Tibial artery (tissue), 4 donors: ENCODE measurements at regions not wholly inside any gene's neighbourhood (a gene's known extent, or its start where the extent isn't known, plus 50 kb on each side); places are given as distances from the start of the nearest gene placed in this dataset.
"Not testable (repeated sequence)": the region's sequence is repeated elsewhere in the genome, so short reads cannot be mapped to it uniquely, and the experiment has no call there.

Source experiments
- DNase-seq, 2 donors: peaks; one replicate each; pipeline ENCODE4 v3.0.0-alpha.2; 2019
- H3K27ac ChIP-seq, 2 donors: fragments of 200-600 bp; sonication (generic) in 1 of 2; 1 replicate in 1 of 2; 2 replicates in 1 of 2; pipeline ENCODE4 v1.5.1; 2018 to 2019; ENCODE audit warnings: mild to moderate bottlenecking in 1 of 2
- H3K27me3 ChIP-seq, 2 donors: fragments of 200-600 bp; sonication (generic) in 1 of 2; one replicate each; pipeline versions ENCODE4 v1.5.1 to v1.6.0; 2016 to 2019
- H3K36me3 ChIP-seq, 3 donors: fragments of 200-600 bp; sonication (generic) in 2 of 3; one replicate each; pipeline ENCODE4 v1.5.1; 2016 to 2019; ENCODE audit warnings: mild to moderate bottlenecking in 2 of 3
- H3K4me1 ChIP-seq, 4 donors: fragments of 200-600 bp; sonication (generic) in 2 of 4; 1 replicate in 3 of 4; 2 replicates in 1 of 4; pipeline ENCODE4 v1.5.1; 2016 to 2019
- H3K4me3 ChIP-seq, 2 donors: fragments of 200-600 bp; sonication (generic) in 1 of 2; 1 replicate in 1 of 2; 2 replicates in 1 of 2; pipeline ENCODE4 v1.5.1; 2018 to 2019; ENCODE audit warnings: mild to moderate bottlenecking in 2 of 2
- H3K9me3 ChIP-seq, 3 donors: fragments of 200-600 bp; sonication (generic) in 1 of 3; one replicate each; pipeline ENCODE4 v1.5.1; 2016 to 2019
- intact Hi-C: fragments of 100-400 bp; cut with DNase I; formaldehyde crosslinking; loops from one replicate; pipeline ENCODE4 v1.15.0; 2023; ENCODE audit warnings: low total_unique reads

GRCh38 chr7:65545465-65546161 is 172.0 kb downstream of the ZNF92 start:
- H3K4me1 ChIP-seq, H3K36me3 ChIP-seq, H3K9me3 ChIP-seq, H3K27ac ChIP-seq, intact Hi-C loops, H3K4me3 ChIP-seq, H3K27me3 ChIP-seq, DNase-seq: not testable (repeated sequence)

DNA sequence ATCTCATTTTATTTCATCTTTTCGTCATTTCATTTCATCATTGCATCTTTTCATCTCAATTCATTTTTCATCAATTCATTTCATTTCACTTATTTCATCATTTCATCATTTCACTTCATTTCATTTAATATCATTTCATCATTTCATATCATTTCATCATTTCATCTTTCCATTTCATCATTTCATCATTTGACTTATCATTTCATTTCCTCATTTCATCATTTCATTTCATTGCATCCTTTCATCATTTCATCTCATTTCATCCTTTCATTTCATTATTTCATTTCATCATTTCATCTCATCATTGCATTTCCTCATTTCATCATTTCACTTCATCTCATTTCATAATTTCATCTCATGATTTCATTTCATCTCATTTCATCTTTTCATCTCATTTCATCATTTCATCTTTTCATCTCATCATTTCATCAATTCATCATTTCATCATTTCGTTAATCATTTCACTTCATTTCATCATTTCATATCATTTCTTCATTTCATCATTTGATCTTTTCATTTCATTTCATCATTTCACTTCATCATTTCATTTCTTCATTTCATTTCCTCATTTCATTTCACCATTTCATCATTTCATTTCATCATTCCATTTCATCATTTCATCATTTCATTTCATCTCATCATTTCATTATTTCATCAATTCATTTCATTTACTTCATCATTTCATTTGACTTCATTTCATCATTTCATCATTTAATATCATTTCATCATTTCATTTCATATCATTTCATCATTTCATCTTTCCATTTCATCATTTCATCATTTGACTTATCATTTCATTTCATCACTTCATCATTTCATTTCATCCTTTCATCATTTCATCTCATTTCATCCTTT is 176.2 kb downstream of the ZNF92 start:
- H3K4me1 ChIP-seq, H3K9me3 ChIP-seq, H3K27me3 ChIP-seq, H3K4me3 ChIP-seq, DNase-seq, H3K27ac ChIP-seq, intact Hi-C loops, H3K36me3 ChIP-seq: not testable (repeated sequence)

DNA sequence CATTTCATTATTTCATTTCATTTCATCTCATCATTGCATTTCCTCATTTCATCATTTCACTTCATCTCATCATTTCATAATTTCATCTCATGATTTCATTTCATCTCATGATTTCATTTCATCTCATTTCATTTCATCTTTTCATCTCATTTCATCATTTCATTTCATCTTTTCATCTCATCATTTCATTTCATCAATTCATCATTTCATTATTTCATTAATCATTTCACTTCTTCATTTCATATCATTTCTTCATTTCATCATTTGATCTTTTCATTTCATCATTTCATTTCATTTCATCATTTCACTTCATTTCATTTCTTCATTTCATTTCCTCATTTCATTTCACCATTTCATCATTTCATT is 176.8 kb downstream of the ZNF92 start:
- H3K4me1 ChIP-seq, DNase-seq, H3K27me3 ChIP-seq, H3K36me3 ChIP-seq, H3K9me3 ChIP-seq, H3K27ac ChIP-seq, intact Hi-C loops, H3K4me3 ChIP-seq: not testable (repeated sequence)

DNA sequence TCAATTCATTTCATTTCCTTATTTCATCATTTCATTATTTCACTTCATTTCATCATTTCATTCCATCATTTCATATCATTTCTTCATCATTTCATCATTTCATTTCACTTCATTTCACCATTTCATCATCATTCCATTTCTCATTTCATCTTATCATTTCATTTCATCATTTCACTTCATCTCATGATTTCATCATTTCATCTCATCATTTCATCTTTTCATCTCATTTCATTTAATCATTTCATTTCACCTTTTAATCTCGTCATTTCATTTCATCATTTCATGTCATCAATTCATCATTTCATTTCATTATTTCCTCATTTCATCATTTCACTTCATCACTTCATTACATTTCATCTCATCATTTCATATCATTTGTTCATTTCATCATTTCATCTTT is 177.4 kb downstream of the ZNF92 start:
- H3K27me3 ChIP-seq, intact Hi-C loops, DNase-seq, H3K36me3 ChIP-seq, H3K27ac ChIP-seq, H3K4me3 ChIP-seq, H3K4me1 ChIP-seq, H3K9me3 ChIP-seq: not testable (repeated sequence)

DNA sequence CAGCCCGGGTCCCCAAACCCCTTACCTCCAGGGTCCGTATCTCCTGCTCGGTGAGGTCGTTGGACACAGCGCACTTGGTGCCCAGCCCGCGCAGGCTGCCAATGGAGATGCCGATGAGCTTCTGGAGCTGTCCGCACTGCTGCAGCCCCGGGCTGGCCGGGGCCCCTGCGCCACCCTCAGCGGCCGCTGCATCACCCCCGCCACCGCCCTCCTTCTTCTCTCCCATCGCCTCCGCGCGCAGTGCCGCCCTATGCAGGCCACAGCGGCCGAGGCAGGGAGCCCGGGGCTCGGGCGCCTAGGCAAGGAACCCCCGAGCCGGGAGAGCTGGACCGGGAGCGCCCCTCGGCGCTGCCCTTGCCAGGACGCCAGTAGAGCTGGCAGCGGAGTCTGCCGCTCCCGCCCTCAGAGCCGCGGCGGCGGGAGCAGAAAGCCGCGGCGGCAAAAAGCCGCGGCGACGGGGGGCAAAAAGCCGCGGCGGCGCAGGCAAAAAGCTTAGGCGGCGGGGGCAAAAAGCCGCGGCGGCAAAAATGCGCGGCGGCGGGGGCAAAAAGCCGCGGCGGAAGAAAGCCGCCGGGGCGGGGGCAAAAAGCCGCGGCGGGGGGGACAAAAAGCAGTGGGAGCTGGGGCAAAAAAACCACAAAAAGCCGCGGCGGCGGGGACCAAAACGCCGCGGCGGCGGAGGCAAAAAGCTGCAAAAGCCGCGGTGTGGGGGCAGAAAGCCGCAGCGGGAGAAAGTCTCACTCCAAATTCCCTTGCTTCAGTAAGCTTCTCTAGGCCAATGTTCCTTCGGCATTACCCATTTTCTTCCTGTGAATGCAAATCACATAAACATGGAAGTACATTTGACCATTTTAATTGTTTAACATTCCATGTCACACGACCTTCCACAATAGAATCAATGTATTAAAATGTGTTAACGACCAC is 181.2 kb downstream of the ZNF92 start:
- H3K4me3 ChIP-seq, DNase-seq, H3K27me3 ChIP-seq, H3K36me3 ChIP-seq, H3K27ac ChIP-seq, H3K9me3 ChIP-seq, intact Hi-C loops, H3K4me1 ChIP-seq: not testable (repeated sequence)

- peak in 1 of 2 donors; percentile 33 for DNase-seq
- H3K27me3 ChIP-seq, H3K4me3 ChIP-seq, H3K9me3 ChIP-seq, intact Hi-C loops, H3K27ac ChIP-seq, H3K4me1 ChIP-seq, H3K36me3 ChIP-seq: not testable (repeated sequence)
Measured at GRCh38 chr7:65558584-65558983, 184.9 kb downstream of the ZNF92 start.

DNA sequence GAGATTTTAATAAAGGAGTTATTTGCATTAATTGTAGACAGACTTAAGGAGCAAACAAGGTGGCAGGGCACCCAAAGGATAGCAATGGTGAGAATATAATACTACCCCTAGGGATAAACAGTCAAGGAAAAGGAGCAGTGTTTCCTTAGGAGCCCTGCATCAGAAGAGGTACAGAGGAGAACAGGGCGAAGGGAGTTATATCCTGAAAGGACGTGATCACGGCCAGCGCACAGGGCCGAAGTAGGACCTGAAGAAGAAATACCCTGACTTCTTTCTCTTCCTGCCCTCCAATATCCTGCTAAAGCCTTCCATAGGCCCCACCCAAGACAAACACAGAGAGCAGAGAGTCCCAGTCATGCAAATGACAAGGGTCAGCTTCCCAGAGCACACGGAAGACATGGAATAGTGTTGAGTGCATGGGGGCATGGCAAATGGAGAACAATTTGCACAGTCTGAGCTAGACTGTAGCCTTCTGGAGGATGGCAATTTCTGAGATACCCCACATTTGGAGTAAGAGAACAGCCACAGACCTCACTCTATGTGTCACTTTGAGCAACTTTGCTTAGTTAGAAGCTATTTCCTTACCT is 188.2 kb downstream of the ZNF92 start:
- DNase-seq, H3K4me1 ChIP-seq, H3K27ac ChIP-seq, intact Hi-C loops, H3K27me3 ChIP-seq, H3K9me3 ChIP-seq, H3K36me3 ChIP-seq, H3K4me3 ChIP-seq: not testable (repeated sequence)

DNA sequence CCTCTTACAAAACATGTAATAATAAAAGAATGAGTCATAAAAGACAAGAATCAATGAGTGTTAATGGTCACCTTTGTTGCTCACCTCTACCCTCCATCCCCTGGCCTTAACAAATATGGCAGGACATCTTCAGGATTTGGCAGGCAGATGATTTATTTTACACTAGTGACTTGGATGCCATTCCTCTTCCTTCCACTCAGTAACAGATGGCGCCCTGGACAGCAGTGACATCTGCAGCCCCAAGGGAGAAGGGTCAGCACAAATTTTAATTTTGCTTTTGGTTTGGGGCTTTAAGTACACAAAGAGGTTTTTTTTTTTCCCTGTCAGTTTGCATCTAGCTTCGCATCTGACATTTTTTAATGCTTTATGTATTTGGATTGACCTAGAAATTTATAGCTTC is 188.9 kb downstream of the ZNF92 start:
- H3K36me3 ChIP-seq, H3K27ac ChIP-seq, intact Hi-C loops, DNase-seq, H3K4me1 ChIP-seq, H3K27me3 ChIP-seq, H3K4me3 ChIP-seq, H3K9me3 ChIP-seq: not testable (repeated sequence)

DNA sequence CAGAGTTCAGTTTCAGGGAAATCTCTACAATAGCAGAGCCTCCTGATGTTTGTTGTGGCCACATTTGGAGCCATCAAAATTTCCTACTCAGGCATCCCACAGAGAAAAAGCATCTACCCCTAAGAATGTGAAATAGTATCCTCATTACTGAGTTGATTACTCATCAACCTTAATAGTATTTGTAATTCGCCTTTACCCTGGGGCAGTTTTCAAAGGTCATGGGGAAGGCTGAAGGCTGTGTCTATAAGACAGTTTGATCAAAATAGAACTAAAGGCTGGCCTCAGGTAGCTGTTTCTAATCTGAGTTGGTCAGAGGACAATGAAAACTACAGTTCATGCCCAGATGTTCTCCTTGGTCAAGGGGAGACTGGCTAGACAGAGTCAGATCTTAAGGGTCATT is 189.7 kb downstream of the ZNF92 start:
- intact Hi-C loops, H3K4me1 ChIP-seq, H3K27ac ChIP-seq, H3K36me3 ChIP-seq, DNase-seq, H3K9me3 ChIP-seq, H3K4me3 ChIP-seq, H3K27me3 ChIP-seq: not testable (repeated sequence)

DNA sequence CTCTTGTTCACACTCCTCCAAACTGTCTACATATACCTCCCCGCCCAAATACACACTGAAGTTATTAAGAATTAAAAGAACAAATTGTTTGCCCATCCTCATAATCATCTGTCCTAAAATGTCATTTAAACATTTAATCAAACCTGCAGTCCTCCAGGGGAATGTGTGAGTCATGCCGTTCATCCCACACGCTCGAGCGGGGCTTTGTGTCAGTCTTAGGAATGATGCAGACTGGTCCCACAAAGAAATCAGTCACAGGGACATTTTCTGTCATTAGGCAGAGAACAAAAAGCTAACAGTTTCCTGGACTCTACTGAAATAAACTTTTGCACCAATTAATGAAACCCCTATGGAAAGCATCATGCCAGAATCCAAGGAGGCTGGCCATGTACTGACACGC is 194.6 kb downstream of the ZNF92 start:
- DNase-seq, H3K4me1 ChIP-seq, H3K27me3 ChIP-seq, H3K27ac ChIP-seq, H3K9me3 ChIP-seq, H3K4me3 ChIP-seq, H3K36me3 ChIP-seq, intact Hi-C loops: not testable (repeated sequence)

GRCh38 chr7:65570990-65571389 is 197.3 kb downstream of the ZNF92 start:
- DNase-seq, intact Hi-C loops, H3K4me3 ChIP-seq, H3K9me3 ChIP-seq, H3K4me1 ChIP-seq, H3K27ac ChIP-seq, H3K27me3 ChIP-seq, H3K36me3 ChIP-seq: not testable (repeated sequence)

DNA sequence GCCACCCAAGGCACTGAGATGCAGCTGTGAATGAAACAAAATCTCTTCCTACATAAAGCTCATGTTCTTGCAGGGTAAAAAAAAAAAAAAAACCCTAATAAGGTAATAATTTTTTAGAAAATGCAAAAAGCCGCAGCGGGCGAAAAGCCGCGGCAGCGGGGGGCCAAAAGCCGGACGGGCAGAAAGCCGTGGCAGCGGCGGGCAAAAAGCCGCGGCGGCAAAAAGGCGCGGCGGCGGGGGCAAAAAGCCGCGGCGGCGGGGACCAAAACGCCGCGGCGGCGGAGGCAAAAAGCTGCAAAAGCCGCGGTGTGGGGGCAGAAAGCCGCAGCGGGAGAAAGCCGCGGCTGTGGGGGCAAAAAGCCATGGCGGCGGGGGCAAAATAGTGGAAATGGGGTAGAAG is 198.9 kb downstream of the ZNF92 start:
- intact Hi-C loops, DNase-seq, H3K4me1 ChIP-seq, H3K36me3 ChIP-seq, H3K27me3 ChIP-seq, H3K9me3 ChIP-seq, H3K27ac ChIP-seq, H3K4me3 ChIP-seq: not testable (repeated sequence)

- H3K4me3 ChIP-seq, H3K27me3 ChIP-seq, intact Hi-C loops, DNase-seq, H3K9me3 ChIP-seq, H3K4me1 ChIP-seq, H3K36me3 ChIP-seq, H3K27ac ChIP-seq: not testable (repeated sequence)
Measured at GRCh38 chr7:65576370-65576769, 202.7 kb downstream of the ZNF92 start.
